Neural cell (in vitro differentiated cells): ENCODE measurements at regions not wholly inside any gene's neighbourhood (a gene's known extent, or its start where the extent isn't known, plus 50 kb on each side); places are given as distances from the start of the nearest gene placed in this dataset.

ENCODE experiments used
- H2AFZ ChIP-seq: fragments of 200-600, 300-800 bp; sonication (generic), shearing (Covaris generic); 2 replicates; pipeline ENCODE4 v1.6.0; 2014; ENCODE audit warnings: low read depth, mild to moderate bottlenecking, antibody characterized with exemption, low read length, moderate library complexity
- H3F3A ChIP-seq: fragments of 200-600 bp; shearing (Covaris generic); 2 replicates; pipeline ENCODE4 v1.6.1; 2016; ENCODE audit warnings: mild to moderate bottlenecking, moderate library complexity, mixed read lengths, antibody characterized with exemption, low read length; ENCODE audit not compliant: insufficient read depth, poor library complexity, severe bottlenecking
- H3K27ac ChIP-seq: fragments of 200-600, 300-800 bp; sonication (generic), shearing (Covaris generic); 2 replicates; pipeline ENCODE4 v1.5.1; 2014; ENCODE audit warnings: mild to moderate bottlenecking, low read length, moderate library complexity
- H3K27me3 ChIP-seq: fragments of 300-800, 200-600 bp; sonication (generic), shearing (Covaris generic); 2 replicates; pipeline ENCODE4 v1.6.0; 2014; ENCODE audit warnings: mild to moderate bottlenecking, low read depth, low read length, moderate library complexity; ENCODE audit not compliant: insufficient read depth
- H3K36me3 ChIP-seq: fragments of 300-800, 200-600 bp; sonication (generic), shearing (Covaris generic); 2 replicates; pipeline ENCODE4 v1.5.1; 2014; ENCODE audit warnings: mild to moderate bottlenecking, antibody characterized with exemption, low read length, moderate library complexity; ENCODE audit not compliant: insufficient read depth
- H3K4me2 ChIP-seq: fragments of 300-800, 200-600 bp; sonication (generic), shearing (Covaris generic); 2 replicates; pipeline ENCODE4 v1.6.0; 2014; ENCODE audit warnings: mild to moderate bottlenecking, low read length
- H3K4me3 ChIP-seq: fragments of 300-800, 200-600 bp; sonication (generic), shearing (Covaris generic); 2 replicates; pipeline ENCODE4 v1.5.1; 2014; ENCODE audit warnings: mild to moderate bottlenecking, low read length, moderate library complexity
- H3K79me2 ChIP-seq: fragments of 200-600 bp; shearing (Covaris generic); replicated peaks from 2 replicates; pipeline ENCODE4 v1.6.0; 2014; ENCODE audit warnings: mild to moderate bottlenecking, low read length, moderate library complexity; ENCODE audit not compliant: insufficient read depth
- H3K9ac ChIP-seq: fragments of 300-800, 200-600 bp; sonication (generic), shearing (Covaris generic); 2 replicates; pipeline ENCODE4 v1.6.1; 2016; ENCODE audit warnings: mild to moderate bottlenecking, low read length, mixed read lengths
- H3K9me2 ChIP-seq: fragments of 200-600 bp; shearing (Covaris generic); 2 replicates; pipeline ENCODE4 v1.6.1; 2016; ENCODE audit warnings: mild to moderate bottlenecking, low read length, mixed read lengths; ENCODE audit not compliant: insufficient read depth
- H3K9me3 ChIP-seq: fragments of 200-600, 300-800 bp; sonication (generic), shearing (Covaris generic); 2 replicates; pipeline ENCODE4 v1.6.1; 2016; ENCODE audit warnings: mild to moderate bottlenecking, mixed run types, low read length, moderate library complexity, mixed read lengths
- H4K20me1 ChIP-seq: fragments of 200-600 bp; shearing (Covaris generic); 2 replicates; pipeline ENCODE4 v1.6.1; 2016; ENCODE audit warnings: mild to moderate bottlenecking, mixed run types; ENCODE audit not compliant: insufficient read depth
- EP300 ChIP-seq: fragments of 450-650 bp; conservative IDR thresholded peaks from 2 replicates; pipeline ENCODE4 v1.6.1; 2014; ENCODE audit warnings: antibody characterized with exemption, mild to moderate bottlenecking, moderate library complexity; ENCODE audit not compliant: poor library complexity, severe bottlenecking
- EZH2 ChIP-seq: fragments of 200-600, 300-800 bp; shearing (Covaris generic), sonication (generic); IDR thresholded peaks from 2 replicates; pipeline ENCODE4 v1.6.1; 2014; ENCODE audit warnings: antibody characterized with exemption, low read length, borderline replicate concordance, mild to moderate bottlenecking; ENCODE audit not compliant: insufficient read depth, poor library complexity, severe bottlenecking
- MXI1 ChIP-seq: fragments of 450-650 bp; conservative IDR thresholded peaks from 2 replicates; pipeline ENCODE4 v1.6.1; 2014; ENCODE audit warnings: antibody characterized with exemption, mild to moderate bottlenecking; ENCODE audit not compliant: poor library complexity, severe bottlenecking
- POLR2AphosphoS5 ChIP-seq: IDR thresholded peaks from 2 replicates; pipeline ENCODE4 v1.6.1; 2012
- RAD21 ChIP-seq: fragments of 450-650 bp; conservative IDR thresholded peaks from 2 replicates; pipeline ENCODE4 v1.6.1; 2014; ENCODE audit warnings: antibody characterized with exemption, mild to moderate bottlenecking, moderate library complexity
- SMC3 ChIP-seq: fragments of 450-650 bp; conservative IDR thresholded peaks from 2 replicates; pipeline ENCODE4 v1.6.1; 2014; ENCODE audit warnings: antibody characterized with exemption, mild to moderate bottlenecking, moderate library complexity; ENCODE audit not compliant: poor library complexity
- TAF1 ChIP-seq: IDR thresholded peaks from 2 replicates; pipeline ENCODE4 v1.6.1; 2012; ENCODE audit warnings: low read depth
- TF ChIP-seq, protein P1 (sequence below): fragments of 450-650 bp; IDR thresholded peaks from 2 replicates; pipeline ENCODE4 v1.5.1; 2014; ENCODE audit warnings: antibody characterized with exemption, mild to moderate bottlenecking, moderate library complexity; ENCODE audit not compliant: poor library complexity, severe bottlenecking
- TF ChIP-seq, protein P2 (sequence below): IDR thresholded peaks from 2 replicates; pipeline ENCODE4 v1.6.1; 2012; ENCODE audit warnings: borderline replicate concordance

DNA sequence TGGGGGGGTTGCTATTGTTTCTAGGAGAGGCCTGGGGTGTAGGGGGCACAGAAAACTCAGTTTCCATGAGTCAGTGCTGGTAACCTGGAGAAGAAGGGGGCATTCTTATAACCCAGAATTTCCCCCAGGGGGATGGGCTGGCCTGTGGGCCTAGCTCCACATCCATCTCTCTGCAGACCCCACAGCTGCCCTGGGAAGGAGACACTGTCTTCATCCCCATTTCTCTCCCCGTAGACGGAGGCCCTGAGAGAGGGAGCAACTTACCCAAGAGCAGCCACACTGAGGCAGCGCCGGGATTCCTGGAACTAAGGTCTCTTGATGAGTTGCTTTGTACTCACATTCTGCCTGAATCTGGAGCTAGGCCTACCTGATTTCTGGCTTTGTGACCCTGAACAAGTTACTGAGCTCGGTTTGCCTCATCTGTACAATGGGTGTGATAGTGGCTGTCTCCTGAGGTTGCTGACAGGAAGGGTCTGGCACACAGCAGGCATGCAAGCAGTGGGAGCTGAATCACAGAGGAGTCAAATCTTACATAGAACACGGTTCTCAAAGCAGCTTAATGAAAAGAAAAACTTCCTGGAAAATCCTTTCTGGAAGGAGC is 55.0 kb upstream of the LCTL start:
- Histone ChIP-seq H3K36me3 (no peaks in the 10 kb centered on the region), H3K4me3 (no peak overlapping the region), H3K79me2 (no peaks in the 10 kb centered on the region), H3K9ac (no peak overlapping the region), H3K9me2 (no peaks in the 10 kb centered on the region), H3K27ac (no peak overlapping the region), H3F3A (no peaks in the 10 kb centered on the region), H4K20me1 (no peaks in the 10 kb centered on the region), H3K9me3 (no peaks in the 10 kb centered on the region), H2AFZ (no peak overlapping the region), H3K4me2 (no peak overlapping the region), H3K27me3 (peaks cover 8% of the 10 kb centered on the region)
- TF ChIP-seq, protein P1, sequence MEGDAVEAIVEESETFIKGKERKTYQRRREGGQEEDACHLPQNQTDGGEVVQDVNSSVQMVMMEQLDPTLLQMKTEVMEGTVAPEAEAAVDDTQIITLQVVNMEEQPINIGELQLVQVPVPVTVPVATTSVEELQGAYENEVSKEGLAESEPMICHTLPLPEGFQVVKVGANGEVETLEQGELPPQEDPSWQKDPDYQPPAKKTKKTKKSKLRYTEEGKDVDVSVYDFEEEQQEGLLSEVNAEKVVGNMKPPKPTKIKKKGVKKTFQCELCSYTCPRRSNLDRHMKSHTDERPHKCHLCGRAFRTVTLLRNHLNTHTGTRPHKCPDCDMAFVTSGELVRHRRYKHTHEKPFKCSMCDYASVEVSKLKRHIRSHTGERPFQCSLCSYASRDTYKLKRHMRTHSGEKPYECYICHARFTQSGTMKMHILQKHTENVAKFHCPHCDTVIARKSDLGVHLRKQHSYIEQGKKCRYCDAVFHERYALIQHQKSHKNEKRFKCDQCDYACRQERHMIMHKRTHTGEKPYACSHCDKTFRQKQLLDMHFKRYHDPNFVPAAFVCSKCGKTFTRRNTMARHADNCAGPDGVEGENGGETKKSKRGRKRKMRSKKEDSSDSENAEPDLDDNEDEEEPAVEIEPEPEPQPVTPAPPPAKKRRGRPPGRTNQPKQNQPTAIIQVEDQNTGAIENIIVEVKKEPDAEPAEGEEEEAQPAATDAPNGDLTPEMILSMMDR = no peak
- TF ChIP-seq SMC3 (no peak), POLR2AphosphoS5 (no peak), RAD21 (no peak), EP300 (no peak), TAF1 (no peak), MXI1 (no peak)
- TF ChIP-seq, protein P2, sequence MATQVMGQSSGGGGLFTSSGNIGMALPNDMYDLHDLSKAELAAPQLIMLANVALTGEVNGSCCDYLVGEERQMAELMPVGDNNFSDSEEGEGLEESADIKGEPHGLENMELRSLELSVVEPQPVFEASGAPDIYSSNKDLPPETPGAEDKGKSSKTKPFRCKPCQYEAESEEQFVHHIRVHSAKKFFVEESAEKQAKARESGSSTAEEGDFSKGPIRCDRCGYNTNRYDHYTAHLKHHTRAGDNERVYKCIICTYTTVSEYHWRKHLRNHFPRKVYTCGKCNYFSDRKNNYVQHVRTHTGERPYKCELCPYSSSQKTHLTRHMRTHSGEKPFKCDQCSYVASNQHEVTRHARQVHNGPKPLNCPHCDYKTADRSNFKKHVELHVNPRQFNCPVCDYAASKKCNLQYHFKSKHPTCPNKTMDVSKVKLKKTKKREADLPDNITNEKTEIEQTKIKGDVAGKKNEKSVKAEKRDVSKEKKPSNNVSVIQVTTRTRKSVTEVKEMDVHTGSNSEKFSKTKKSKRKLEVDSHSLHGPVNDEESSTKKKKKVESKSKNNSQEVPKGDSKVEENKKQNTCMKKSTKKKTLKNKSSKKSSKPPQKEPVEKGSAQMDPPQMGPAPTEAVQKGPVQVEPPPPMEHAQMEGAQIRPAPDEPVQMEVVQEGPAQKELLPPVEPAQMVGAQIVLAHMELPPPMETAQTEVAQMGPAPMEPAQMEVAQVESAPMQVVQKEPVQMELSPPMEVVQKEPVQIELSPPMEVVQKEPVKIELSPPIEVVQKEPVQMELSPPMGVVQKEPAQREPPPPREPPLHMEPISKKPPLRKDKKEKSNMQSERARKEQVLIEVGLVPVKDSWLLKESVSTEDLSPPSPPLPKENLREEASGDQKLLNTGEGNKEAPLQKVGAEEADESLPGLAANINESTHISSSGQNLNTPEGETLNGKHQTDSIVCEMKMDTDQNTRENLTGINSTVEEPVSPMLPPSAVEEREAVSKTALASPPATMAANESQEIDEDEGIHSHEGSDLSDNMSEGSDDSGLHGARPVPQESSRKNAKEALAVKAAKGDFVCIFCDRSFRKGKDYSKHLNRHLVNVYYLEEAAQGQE = no peak

DNA sequence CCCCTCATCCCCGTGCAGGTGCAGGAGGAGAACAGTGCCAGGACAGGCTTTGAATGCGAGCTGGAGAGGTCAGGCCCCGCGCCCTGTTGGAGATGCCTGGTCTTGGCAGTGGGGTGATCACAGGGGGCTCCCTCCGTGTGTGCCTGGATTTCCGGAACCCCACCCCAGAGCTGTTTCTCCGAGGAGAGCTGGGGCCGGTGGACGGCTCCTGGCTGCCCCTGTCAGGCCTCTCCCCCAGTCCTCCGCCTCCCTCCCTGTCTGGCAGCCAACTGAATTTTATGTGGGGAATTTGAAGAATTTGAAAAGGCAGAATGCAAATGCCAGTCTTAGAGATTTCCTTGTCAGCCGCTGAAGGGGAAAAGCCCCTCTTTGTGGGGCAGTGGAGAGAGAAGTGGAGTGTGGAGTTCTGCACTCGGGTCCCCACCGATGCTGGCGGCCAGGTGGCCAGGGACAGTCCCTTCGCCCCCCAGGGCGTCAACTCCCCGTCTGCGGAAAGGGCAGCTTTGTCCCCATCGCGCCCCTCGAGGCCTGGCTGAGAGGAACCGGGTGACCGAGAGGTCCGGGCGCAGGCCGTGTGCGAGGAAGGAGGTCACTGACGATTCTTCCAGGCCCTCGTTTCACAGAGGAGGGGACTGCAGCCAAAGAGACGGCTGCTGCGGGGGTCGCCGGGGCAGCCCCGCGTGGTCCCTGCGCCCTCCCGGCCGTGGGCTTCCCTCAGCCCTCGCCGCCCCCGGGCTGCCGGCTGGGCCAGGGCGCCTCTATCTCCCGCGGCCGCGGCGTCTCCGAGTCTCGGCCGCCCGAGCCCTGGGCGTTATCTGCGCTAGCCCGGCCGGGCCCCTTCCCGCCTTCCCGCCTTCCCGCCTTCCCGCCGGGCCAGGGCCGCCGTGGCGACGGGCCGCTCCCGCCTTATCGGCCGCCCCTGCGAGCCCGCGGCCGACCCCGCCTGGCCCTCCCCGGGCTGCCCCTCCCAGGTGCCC is 56.0 kb upstream of the LCTL start:
- H3K4me3 ChIP-seq = no peak overlapping the region
- H2AFZ ChIP-seq = no peak overlapping the region
- H3K27ac ChIP-seq = no peak overlapping the region
- no peaks in the 10 kb centered on the region for H3K79me2 ChIP-seq
- no peaks in the 10 kb centered on the region for H3F3A ChIP-seq
- H3K9ac ChIP-seq = no peak overlapping the region
- TF ChIP-seq MXI1 = no peak
- TF ChIP-seq, protein P2 = no peak
- TF ChIP-seq SMC3 = no peak
- TF ChIP-seq EZH2 = no peak
- TF ChIP-seq EP300 = no peak
- TF ChIP-seq POLR2AphosphoS5 = no peak
- TF ChIP-seq RAD21 = no peak
- no peak for TF ChIP-seq TAF1
- TF ChIP-seq, protein P1 = no peak
- H3K9me2 ChIP-seq = no peaks in the 10 kb centered on the region
- no peaks in the 10 kb centered on the region for H3K9me3 ChIP-seq
- H4K20me1 ChIP-seq = no peaks in the 10 kb centered on the region
- H3K27me3 ChIP-seq = peaks cover 8% of the 10 kb centered on the region
- H3K4me2 ChIP-seq = no peak overlapping the region
- no peaks in the 10 kb centered on the region for H3K36me3 ChIP-seq
